Fibroblast of gingiva (primary cell): ENCODE measurements at regions not wholly inside any gene's neighbourhood (a gene's known extent, or its start where the extent isn't known, plus 50 kb on each side); places are given as distances from the start of the nearest gene placed in this dataset.

Source experiments
- DNase-seq: peaks from one replicate; pipeline ENCODE4 v3.0.0-alpha.2; 2011; ENCODE audit warnings: low read depth

- no peak for DNase-seq
Observed at GRCh38 chr6:1257778-1258177, 54.1 kb upstream of the FOXQ1 start.

DNA sequence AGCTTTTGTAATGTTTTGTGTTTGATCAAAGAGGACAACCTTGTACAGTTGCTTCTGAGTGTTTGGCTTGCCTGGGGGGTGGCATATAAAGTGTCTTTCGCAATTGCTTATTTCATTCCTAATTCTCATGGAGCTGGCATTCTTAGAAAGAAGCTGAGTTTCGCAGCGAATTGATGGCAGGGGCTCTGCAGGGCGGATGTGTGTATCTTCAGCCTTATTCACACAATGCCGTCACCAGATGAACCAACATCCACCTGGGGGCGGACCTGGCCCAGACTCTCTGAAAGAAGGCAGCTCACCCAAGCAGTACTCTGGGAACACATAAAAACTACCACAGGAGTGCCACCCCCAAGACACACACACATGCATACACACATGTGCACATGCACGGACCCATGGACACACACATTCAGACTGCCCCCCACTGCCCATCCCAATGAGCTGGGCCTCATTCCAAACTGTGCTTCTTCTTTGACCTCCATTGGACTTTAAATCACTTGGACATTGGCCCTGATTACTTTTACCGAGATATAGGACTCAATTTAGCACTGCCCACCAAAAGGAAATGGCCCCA is 55.4 kb upstream of the FOXQ1 start:
- no peak for DNase-seq

- peak; percentile 14 for DNase-seq
Observed at GRCh38 chr6:1255636-1256365, 56.1 kb upstream of the FOXQ1 start.

DNA sequence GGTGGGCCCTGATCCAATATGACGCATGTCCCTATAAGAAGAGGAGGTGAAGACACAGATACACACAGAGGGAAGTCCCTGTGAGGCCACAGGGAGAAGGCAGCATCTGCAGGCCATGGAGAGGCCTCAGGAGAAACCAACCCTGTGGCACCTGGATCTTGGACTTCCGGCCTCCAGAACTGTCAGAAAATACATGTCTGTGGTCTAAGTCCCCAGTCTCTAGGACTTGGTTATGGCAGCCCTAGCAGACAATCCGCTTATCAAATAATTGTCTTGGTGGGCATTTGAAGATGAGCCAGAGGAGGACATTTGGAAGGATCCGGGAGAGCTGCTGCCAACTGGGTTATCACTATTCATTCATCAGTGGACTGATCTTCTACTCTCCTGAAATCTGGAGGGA is 57.6 kb upstream of the FOXQ1 start:
- no peak for DNase-seq

DNA sequence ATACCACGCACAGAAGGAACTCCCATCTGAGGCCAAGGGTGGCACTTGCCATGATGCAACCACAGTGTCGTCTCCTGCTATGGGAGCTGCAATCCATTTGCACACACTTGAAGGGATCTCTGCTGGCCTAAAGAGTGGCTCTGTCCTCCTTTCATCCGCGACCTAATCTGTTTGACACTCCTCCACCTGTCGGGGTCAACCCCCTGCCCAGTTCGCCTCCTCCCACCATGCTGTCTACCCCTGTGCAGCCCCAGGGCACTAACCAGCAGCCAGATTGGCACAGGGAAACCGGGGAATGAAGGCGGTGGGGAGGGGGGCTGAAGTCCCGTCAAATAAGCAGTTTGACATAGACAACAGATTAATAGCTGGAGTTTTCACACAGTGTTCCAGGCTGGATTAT is 58.1 kb upstream of the FOXQ1 start:
- DNase-seq, result no peak

DNA sequence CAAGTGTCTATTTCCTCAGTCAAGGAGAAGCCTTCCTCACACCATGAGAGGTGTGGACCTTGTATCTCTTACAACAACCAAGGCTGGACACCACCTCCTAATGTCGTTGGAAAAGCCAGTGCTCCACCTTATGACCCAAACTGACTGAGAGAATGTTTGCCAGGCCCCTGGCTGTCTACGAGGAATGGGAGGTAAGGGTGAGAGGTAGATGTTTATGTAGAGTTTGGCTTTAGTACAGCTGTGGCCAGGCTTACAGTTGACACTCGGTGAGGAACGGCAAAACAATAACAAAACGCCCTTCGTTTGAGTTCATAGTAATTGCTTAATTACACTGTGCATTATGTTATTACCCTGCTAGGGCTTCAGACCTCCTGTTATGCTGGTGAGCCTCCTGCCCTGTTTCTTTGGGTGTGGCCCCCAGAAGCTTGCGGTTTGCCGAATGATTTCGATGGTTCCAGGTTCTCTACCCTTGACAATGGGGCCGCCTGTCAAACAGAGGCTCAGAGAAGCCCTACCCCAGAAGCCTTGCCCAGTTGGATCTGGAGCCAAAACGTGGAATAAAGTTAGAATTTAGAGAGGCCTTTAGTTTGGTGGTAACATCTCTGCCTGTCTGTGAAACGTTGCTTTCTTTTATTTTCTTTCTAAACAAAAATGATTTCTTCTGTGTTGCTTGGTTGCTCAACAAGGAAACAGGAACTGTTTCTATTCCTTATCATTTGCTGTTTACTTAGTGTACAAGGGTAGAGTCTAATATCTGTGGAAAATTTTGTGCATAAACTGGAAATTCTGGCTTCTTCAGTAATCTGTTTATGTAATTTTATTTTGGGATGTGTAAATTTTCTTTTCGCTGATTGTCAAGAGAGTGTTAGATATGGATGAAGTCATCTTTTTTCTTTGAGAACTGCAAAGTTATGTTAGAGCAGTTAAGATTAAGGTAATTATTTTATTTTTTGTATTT is 60.4 kb upstream of the FOXQ1 start:
- DNase-seq, result no peak

DNA sequence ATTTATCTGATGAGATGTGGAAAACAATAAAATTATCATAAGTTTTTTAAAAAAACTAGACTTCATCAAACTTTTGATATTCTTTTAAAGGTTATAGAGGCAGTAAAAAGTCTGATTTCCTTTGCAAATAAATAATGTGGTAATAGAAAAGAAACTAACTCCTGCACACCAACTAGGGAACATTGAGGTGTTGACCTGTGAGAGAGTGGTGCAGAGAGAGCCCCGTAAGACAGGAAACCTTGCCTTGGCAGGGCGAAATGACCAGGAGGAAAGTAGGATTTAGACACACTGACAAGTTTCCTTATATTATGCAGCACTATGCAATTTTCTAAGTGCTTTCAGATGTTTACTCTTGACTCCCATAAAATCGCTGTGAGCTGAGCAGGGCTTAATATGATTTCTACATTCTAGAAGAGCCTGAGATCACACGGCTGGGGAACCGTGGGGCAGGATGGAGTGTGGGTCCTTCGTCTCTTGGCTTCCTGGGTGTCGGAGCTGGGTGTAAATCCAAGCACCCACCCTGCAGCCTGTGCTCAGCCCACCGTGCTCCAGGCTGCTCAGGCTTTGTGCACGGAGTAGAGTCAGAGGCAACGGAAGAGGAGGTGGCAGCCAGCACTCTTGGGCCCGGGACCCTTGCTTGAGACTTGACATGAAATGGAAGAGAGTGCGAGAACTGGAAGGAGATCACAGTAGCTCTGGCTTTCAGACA is 61.3 kb upstream of the FOXQ1 start:
- no peak for DNase-seq

DNA sequence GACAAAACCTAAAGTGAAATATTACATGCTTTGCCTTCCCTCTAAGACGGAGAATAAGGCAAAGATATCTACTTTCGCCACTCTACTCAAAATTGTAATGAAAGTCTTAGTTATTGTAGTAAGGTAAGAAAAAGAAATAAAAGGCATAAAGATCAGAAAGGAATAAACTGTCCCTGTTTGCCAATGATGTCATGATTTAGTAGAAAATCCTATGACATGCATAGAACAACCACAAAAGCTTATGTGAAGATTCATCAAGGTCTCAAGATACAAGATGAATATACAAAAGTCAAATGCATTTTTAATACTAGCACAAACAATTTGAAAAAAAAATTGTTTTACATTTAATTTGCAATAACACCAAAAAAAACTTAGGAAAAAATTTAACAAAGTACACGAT is 64.0 kb upstream of the FOXQ1 start:
- DNase-seq, result no peak

- DNase-seq, result no peak
Observed at GRCh38 chr6:1247056-1247455, 64.8 kb upstream of the FOXQ1 start.

- DNase-seq, result no peak
Observed at GRCh38 chr6:1244941-1245340, 67.0 kb upstream of the FOXQ1 start.

- no peak for DNase-seq
Observed at GRCh38 chr6:1244278-1244677, 67.6 kb upstream of the FOXQ1 start.

DNA sequence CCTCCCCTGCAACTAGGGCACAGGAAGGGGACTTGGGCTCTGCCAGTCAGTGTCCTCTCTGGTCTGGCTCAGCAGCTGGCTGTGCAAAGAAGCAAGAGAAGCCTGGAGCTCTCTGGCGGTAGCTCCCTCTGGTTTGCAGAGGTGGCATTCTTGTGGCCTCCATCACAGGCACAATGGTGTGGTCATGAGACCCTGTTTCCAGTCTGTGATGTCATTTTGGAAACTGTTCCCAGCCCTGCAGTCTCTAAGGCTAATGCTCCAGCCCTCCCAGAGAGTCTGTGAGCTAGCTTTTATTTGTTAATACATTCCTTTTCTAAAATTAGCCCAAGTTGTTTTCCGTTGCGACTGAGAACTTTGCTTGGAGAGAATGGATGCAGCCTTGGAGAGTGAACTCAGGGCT is 69.5 kb upstream of the FOXQ1 start:
- peak; percentile 60 for DNase-seq

DNA sequence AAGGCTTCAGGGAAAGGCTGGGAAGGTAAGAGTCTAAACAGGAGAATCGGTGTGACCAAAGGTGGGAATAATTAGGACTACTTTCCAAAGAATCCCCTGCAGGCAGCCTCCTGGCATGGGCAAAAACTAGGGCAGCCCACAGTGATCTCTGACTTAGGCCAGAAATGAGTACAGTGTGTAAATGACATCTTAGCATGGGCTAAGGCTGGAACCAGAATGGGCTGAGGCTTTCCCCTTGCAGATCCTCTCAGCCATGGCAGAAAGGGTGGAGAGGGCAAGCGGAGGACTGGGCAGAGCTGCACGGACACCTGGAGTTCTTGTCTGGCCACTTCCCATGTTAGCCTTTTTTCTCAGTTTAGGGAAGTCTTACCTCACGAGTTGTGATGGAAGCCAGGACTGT is 69.9 kb upstream of the FOXQ1 start:
- DNase-seq, result no peak

GRCh38 chr6:1240766-1241318 is 71.1 kb upstream of the FOXQ1 start:
- DNase-seq, result no peak

GRCh38 chr6:1239805-1240204 is 72.1 kb upstream of the FOXQ1 start:
- no peak for DNase-seq

DNA sequence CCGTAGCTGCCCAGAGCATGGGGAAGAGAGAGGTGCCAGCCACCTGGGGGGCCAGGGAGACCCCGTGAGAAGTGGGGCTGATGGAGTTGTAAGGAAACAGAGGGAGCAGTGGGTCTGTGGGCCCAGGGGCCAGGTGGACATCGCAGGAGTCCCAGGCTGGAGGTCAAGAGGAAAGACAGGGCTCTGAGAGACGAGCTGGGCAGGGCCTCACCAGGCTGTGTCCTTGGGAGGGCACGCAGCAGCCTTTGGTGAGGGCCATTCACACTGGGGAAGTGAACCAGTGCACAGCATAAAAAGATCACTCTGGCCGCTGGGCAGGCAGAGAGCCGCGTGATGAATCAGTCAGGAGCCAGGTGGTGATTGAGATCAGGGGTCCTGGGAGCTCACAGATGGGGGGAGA is 73.9 kb upstream of the FOXQ1 start:
- no peak for DNase-seq

- no peak for DNase-seq
Observed at GRCh38 chr6:1237636-1238035, 74.3 kb upstream of the FOXQ1 start.

DNA sequence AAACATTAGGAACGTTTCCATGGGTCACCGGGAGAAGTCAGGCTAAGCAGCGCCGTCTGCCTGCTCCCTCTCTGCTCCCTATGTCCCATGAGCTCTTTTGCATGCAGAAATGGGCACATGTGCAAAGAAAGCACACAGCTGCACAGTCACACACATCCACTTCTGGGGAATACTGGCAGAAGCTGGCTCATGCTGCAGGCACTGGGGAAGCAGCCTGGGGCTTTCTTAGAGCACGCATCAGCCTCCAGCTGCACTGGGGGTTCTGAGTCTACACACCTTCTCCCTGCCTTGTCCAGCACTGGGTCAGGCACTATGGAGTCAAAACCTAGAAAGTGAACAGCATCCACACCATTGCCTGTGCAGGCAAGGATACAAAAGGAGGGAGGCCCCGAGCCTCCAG is 76.1 kb upstream of the FOXQ1 start:
- no peak for DNase-seq

DNA sequence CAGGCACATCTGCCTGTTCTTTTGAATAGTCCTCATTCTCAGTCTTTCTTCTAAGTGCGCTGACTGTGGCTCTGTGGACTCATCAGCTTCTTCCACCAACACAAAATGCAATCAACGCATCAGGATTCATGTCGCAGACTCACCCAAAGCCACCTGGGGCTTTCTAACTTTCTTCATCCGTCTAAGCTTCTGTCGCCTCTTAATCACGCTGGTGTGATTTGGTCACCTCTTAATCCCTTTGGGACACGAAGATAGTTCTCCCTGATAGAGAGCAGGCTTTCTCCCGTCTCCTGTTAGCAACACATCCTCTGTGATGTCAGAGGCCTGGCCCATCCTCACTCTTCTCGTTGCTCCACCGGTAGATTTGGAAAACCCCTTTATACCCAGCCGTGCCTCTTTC is 78.0 kb upstream of the FOXQ1 start:
- DNase-seq, result no peak

DNA sequence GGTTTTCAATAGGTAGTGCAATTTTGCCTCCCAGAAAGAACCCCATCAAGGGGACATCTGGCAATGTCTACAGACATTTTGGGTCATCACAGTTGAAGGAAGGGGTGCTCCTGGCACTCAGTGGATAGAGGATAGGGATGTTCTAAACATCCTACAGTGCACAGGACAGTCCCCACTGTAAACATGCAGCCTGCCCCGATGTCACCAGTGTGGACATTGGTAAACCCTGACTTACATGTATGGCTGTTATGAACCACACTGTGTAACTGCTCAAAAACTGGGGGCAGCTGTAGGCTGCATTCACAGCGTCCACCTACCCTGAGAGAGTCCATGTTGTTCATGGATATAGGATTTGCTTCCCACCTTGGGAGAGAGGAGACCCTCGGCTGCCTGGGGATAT is 79.3 kb upstream of the FOXQ1 start:
- no peak for DNase-seq

DNA sequence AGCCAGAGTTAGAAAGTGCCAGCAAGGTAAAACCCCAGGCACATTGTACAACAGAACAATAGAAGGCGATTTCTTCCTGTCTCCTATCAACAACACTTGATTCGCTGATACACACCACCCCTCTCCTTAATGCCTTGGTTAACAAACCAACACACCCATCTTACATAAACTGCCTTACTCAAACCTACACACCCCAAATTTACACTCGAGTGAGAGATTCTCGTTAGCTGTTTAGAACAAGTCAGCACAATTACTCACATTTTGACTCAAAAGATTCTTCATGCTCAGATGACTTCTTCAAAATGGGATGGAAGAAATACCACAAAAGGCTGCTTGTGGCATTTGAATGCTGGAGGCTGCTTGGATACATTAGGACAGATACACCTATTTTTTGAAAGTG is 80.0 kb upstream of the FOXQ1 start:
- DNase-seq, result no peak
